ENCODE measurements at regions not wholly inside any gene's neighbourhood (a gene's known extent, or its start where the extent isn't known, plus 50 kb on each side); places are given as distances from the start of the nearest gene placed in this dataset.

DNA sequence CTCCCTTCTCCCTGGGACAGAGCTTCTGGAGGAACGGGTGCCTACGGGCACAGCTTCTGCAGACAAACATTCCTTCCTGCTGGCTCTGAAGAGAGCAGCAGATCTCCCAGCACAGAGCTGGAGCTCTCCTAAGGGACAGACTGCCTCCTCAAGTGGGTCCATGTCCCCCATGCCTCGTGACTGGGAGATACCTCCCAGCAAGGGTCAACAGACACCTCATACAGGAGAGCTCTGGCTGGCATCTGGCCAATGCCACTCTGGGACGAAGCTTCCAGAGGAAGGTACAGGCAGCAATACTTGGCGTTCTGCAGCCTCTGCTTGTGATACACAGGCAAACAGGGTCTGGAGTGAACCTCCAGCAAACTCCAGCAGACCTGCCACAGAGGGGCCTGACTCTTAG, 227.9 kb downstream of the SPATA31D1 start:
- Histone ChIP-seq H3K27me3 (ENCODE audit: control insufficient read depth, low read length) (no peaks in the 10 kb centered on the region), H3K27ac (ENCODE audit: low read depth, low read length) (no peak overlapping the region), H3K79me2 (ENCODE audit: control insufficient read depth, low read length) (no peaks in the 10 kb centered on the region), H3K4me3 (ENCODE audit: low read length) (no peak overlapping the region), H3K36me3 (ENCODE audit: control insufficient read depth, low read length) (no peaks in the 10 kb centered on the region), H3K4me1 (ENCODE audit: control insufficient read depth, low read length) (no peaks in the 10 kb centered on the region), H3K9me2 (replicated peaks; ENCODE audit: control insufficient read depth, low read length) (no peaks in the 10 kb centered on the region), H3F3A (ENCODE audit: control insufficient read depth, insufficient read depth) (no peaks in the 10 kb centered on the region), H4K20me1 (ENCODE audit: control insufficient read depth, insufficient read depth, low read depth, low read length) (no peaks in the 10 kb centered on the region), H3K4me2 (ENCODE audit: low read length) (no peak overlapping the region), H3K9me3 (ENCODE audit: control insufficient read depth, insufficient read depth, low read length) (no peaks in the 10 kb centered on the region)
- TF ChIP-seq EZH2phosphoT487 (IDR thresholded peaks at IDR 0.05; ENCODE audit: borderline replicate concordance, low read length): no peak
- TF ChIP-seq, protein P1, sequence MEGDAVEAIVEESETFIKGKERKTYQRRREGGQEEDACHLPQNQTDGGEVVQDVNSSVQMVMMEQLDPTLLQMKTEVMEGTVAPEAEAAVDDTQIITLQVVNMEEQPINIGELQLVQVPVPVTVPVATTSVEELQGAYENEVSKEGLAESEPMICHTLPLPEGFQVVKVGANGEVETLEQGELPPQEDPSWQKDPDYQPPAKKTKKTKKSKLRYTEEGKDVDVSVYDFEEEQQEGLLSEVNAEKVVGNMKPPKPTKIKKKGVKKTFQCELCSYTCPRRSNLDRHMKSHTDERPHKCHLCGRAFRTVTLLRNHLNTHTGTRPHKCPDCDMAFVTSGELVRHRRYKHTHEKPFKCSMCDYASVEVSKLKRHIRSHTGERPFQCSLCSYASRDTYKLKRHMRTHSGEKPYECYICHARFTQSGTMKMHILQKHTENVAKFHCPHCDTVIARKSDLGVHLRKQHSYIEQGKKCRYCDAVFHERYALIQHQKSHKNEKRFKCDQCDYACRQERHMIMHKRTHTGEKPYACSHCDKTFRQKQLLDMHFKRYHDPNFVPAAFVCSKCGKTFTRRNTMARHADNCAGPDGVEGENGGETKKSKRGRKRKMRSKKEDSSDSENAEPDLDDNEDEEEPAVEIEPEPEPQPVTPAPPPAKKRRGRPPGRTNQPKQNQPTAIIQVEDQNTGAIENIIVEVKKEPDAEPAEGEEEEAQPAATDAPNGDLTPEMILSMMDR (IDR thresholded peaks at IDR 0.05; ENCODE audit: low read depth, low read length, poor library complexity, severe bottlenecking): no peak

DNA sequence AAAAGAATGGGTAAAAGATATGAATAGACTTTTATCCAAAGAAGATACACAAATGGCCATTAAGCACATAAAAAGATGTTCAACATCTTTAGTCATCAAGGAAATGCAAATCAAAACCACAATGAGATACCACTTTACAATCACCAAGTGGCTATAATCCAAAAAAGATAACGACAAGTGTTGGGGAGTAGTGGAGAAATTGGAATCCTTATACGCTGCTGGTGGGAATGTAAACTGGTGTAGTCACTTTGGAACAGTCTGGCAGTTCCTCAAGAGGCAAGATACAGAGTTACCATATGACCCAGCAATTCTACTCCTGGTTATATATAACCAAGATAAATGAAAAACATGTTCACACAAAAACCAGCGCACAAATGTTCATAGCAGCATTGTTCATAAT, 234.9 kb downstream of the SPATA31D1 start:
- no peaks in the 10 kb centered on the region for H3K36me3 ChIP-seq (ENCODE audit: control insufficient read depth, low read length)
- TF ChIP-seq, protein P1 (IDR thresholded peaks at IDR 0.05; ENCODE audit: low read depth, low read length, poor library complexity, severe bottlenecking): no peak
- TF ChIP-seq EZH2phosphoT487 (IDR thresholded peaks at IDR 0.05; ENCODE audit: borderline replicate concordance, low read length): no peak
- no peaks in the 10 kb centered on the region for H4K20me1 ChIP-seq (ENCODE audit: control insufficient read depth, insufficient read depth, low read depth, low read length)
- no peaks in the 10 kb centered on the region for H3K27me3 ChIP-seq (ENCODE audit: control insufficient read depth, low read length)
- H3K9me3 ChIP-seq (ENCODE audit: control insufficient read depth, insufficient read depth, low read length): no peaks in the 10 kb centered on the region; the same call in 1 of the 2 replicates
- no peaks in the 10 kb centered on the region for H3K79me2 ChIP-seq (ENCODE audit: control insufficient read depth, low read length)
- H3K27ac ChIP-seq (ENCODE audit: low read depth, low read length): no peak overlapping the region
- no peak overlapping the region for H3K4me3 ChIP-seq (ENCODE audit: low read length)
- H3K4me2 ChIP-seq (ENCODE audit: low read length): no peak overlapping the region
- no peaks in the 10 kb centered on the region for H3K9me2 ChIP-seq (replicated peaks; ENCODE audit: control insufficient read depth, low read length)
- H3K4me1 ChIP-seq (ENCODE audit: control insufficient read depth, low read length): no peaks in the 10 kb centered on the region
- no peaks in the 10 kb centered on the region for H3F3A ChIP-seq (ENCODE audit: control insufficient read depth, insufficient read depth)

DNA sequence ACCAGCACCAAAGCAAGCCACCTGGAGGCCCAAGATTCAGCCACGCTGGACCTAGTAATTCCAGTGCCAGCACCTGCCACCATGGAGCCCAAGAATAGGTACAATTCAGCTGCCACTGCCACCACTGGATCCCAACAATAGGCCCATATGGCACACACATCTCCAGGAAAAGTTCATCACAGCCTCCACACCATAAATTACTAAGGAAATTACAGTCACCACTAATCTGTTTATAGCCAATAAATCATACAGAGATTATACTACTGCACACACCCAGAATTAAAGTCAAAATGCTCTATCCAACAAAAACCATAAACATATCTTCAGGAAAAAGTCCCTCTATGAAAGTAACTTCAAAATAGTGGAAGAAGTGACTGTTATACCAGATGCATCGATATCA, 242.8 kb downstream of the SPATA31D1 start:
- Histone ChIP-seq H3K9me2 (replicated peaks; ENCODE audit: control insufficient read depth, low read length) (no peaks in the 10 kb centered on the region), H3K27ac (ENCODE audit: low read depth, low read length) (no peak overlapping the region), H3F3A (ENCODE audit: control insufficient read depth, insufficient read depth) (no peaks in the 10 kb centered on the region), H3K9me3 (ENCODE audit: control insufficient read depth, insufficient read depth, low read length) (peaks cover 8% of the 10 kb centered on the region; the same call in 1 of the 2 replicates), H3K4me2 (ENCODE audit: low read length) (no peak overlapping the region), H3K36me3 (ENCODE audit: control insufficient read depth, low read length) (no peaks in the 10 kb centered on the region), H3K27me3 (ENCODE audit: control insufficient read depth, low read length) (no peaks in the 10 kb centered on the region), H3K79me2 (ENCODE audit: control insufficient read depth, low read length) (no peaks in the 10 kb centered on the region), H4K20me1 (ENCODE audit: control insufficient read depth, insufficient read depth, low read depth, low read length) (no peaks in the 10 kb centered on the region), H3K4me1 (ENCODE audit: control insufficient read depth, low read length) (no peaks in the 10 kb centered on the region), H3K4me3 (ENCODE audit: low read length) (no peak overlapping the region)
- TF ChIP-seq EZH2phosphoT487 (IDR thresholded peaks at IDR 0.05; ENCODE audit: borderline replicate concordance, low read length): no peak
- TF ChIP-seq, protein P1 (IDR thresholded peaks at IDR 0.05; ENCODE audit: low read depth, low read length, poor library complexity, severe bottlenecking): no peak

Data from DOHH2 (cell line).